Stromal cell of bone marrow (primary cell): ENCODE measurements at regions not wholly inside any gene's neighbourhood (a gene's known extent, or its start where the extent isn't known, plus 50 kb on each side); places are given as distances from the start of the nearest gene placed in this dataset.
"Not testable (repeated sequence)": the region's sequence is repeated elsewhere in the genome, so short reads cannot be mapped to it uniquely, and the experiment has no call there.

Source experiments
- DNase-seq: peaks from one replicate; pipeline ENCODE4 v3.0.0-alpha.2; 2012; ENCODE audit warnings: low read depth

DNA sequence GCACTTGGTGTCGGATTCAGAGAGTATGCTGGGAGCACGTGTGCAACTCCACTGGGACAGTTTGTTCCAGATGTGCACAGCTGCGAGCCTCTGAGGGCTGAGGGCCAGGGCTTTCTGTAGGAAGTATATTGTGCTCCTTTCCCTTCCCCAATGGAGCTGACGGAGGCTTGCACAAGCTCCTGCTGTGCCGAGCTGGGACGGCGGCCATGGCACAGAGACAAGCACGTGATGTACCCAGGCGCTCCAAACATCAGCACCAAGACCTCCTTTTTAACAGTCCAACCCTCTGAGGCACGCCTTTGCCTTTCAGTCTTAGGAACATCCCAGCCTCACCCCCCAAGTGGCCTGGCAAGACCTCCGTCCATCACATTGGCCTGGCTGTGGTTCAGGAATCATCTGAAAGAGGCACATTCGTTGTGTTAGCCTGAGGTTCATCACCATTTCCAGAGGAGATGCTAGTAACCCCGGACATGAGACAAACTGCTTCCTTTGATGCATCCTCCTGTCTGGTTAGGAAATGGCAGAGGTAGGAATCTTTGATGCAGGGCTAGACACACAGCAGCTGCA lies 339.2 kb upstream of the KAZN start:
- no peak for DNase-seq

DNA sequence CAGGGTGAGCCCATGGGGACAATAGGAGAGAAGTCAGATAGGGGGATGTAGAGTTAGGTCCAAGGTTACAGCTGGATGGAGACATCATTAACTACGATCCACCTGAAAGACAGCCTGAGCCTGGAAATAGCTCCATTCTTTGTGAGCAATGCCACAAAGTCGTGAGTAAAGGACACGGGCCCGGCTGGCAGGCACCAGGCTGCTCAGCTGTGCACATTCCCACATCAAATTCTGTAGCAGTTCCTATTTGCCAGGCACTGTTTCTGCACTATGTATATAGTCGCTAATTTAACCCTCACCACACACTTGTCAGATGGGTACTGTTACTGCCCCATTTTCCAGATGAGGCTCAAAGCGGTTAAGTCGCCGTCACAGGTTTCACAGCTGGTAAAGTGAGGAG lies 338.0 kb upstream of the KAZN start:
- DNase-seq = no peak

DNA sequence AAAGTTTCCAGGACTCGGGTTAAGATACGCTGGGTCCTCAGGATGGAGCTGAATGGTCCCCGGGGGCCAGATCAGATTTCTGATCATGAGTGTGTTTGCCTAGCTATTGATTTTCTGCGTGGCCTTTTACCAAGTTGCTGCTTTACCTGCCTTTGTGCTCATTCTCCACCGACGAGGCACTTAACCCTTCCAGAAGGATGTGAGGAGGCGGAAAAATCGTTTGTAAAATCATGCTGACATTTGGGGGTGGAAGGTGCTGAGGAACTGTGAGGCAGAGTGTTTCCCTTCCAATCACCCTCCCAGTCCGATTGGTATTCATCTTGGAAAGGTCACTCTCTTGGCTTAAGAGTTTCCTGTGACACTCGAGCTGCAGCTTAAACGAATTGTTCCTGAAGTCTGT lies 337.1 kb upstream of the KAZN start:
- DNase-seq = no peak

- DNase-seq = no peak
These were observed 335.8 kb upstream of the KAZN start for GRCh38 chr1:14262637-14263036.

- no peak for DNase-seq
These were observed 335.3 kb upstream of the KAZN start for GRCh38 chr1:14263225-14263624.

- DNase-seq = no peak
These were observed 334.8 kb upstream of the KAZN start for GRCh38 chr1:14263671-14264070.

DNA sequence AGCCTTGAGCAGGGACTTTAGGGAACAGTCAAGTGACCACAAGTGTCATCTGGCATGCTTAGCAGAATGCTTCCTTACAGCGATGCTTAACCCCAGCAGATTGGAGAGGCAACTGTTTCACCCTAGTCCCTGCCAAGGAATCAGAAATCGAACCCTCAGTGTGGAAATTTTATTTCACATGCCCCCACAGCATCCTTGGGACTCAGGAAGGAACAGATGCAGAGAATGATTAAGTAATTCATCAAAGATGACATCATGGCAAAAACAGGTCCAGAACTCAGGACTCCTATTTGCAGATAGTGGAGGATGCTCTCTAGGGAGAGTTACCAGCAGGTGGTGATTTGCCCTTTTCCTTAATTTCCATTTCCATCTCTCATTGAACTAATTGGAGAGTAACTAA lies 333.0 kb upstream of the KAZN start:
- DNase-seq = no peak

GRCh38 chr1:14267991-14268390 lies 330.5 kb upstream of the KAZN start:
- DNase-seq = no peak

DNA sequence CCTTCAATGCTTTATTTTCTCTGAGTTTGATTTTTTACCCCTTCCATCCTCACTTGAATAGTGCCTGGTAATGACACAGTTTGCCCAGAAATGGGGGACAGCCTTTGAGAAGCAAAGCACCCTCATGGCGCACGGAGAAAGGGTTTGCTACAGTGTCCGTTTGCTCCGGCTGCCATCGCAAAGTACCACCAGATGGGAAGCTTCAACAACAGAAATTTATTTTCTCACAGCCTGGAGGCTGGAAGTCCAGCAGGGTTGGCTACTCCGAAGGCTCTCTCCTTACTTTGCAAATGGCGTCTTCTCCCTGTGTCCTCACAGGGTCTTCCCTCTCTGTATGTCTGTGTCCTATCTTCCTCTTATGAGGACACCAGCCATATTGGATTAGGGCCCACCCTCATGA lies 327.7 kb upstream of the KAZN start:
- DNase-seq = no peak

DNA sequence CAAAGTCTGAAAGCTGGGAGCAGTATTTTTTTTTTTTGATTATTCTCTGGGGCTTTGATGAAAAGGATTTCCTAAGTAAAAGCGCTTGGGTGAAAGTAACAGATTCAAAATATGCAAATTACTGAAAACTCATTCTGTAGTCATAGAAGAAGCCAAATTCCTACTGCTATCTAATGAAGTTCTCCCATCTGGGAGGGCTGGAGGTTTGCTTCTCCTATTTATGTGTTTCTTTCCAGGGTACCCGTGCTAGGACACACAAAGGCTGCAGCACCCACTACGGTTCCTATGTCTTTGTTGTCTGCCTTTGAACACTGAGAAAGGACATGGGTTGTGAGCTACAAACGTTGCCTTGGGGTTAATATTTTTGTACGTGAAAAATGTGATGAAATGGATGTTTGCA lies 324.7 kb upstream of the KAZN start:
- DNase-seq = no peak

DNA sequence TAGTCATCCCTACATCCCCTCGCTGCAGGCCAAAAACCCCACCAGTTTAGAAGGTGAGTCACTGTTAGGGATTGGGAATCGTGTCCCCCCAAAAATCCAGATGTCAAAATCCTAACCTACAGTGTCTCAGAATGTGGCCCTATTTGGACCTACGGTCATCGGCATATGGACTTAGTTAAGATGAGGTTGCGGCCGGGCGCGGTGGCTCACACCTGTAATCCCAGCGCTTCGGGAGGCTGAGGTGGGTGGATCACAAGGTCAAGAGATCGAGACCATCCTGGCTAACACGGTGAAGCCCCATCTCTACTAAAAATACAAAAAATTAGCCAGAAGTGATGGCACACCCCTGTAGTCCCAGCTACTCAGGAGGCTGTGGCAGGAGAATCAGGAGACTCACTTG lies 318.6 kb upstream of the KAZN start:
- not testable (repeated sequence) for DNase-seq

DNA sequence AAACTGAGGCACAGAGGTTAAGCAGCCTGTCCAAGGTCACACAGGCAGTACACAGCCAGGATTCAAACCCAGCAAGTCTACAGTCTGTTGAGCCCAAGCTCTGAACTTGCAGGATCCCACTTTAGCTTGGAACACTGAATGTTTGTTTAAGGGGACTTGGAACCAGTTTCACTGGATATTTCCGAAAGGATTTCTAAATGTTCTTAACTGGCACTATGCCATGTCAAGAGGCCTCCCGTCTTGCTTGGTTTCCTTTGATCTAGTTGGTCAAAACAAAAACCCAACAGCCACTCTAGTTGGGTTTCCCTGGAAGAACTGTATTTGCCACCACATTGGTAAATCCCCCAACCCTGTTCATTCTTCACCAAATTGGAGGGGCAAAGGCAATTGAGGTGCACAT lies 317.6 kb upstream of the KAZN start:
- DNase-seq = no peak

GRCh38 chr1:14281412-14281811 lies 317.1 kb upstream of the KAZN start:
- no peak for DNase-seq

- DNase-seq = peak; percentile 9
These were observed 315.8 kb upstream of the KAZN start for GRCh38 chr1:14282707-14283106.

DNA sequence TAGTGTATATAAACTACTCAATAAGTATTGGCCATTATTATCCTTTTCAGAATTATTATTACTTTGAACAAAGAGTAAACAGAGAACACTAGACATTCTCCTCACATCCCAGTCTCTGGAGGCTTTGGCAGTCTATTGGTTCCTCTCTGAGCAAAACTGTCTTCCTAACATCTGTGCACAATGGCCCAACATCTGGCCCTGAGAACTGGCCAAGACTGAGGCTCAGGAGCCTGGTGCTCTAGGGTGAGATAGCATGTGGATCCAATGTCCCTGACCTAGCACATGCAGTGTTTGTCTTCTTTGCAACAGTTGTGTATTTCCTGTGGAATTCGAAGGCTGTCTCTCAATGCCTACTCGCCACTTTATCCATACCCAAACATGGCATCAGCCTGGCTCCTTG lies 313.2 kb upstream of the KAZN start:
- no peak for DNase-seq

DNA sequence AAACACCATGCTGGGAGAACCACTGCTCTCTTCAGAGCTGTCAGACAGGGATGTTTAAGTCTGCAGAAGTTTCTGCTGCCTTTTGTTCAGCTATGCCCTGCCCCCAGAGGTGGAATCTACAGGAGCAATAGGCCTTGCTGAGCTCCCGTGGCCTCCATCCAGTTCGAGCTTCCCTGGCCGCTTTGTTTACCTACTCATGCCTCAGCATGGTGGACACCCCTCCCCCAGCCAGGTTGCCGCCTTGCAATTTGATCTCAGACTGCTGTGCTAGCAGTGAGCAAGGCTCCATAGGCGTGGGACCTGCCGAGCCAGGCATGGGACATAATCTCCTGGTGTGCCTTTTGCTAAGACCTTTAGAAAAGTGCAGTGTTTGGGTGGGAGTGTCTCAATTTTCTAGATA lies 307.3 kb upstream of the KAZN start:
- DNase-seq = not testable (repeated sequence)

DNA sequence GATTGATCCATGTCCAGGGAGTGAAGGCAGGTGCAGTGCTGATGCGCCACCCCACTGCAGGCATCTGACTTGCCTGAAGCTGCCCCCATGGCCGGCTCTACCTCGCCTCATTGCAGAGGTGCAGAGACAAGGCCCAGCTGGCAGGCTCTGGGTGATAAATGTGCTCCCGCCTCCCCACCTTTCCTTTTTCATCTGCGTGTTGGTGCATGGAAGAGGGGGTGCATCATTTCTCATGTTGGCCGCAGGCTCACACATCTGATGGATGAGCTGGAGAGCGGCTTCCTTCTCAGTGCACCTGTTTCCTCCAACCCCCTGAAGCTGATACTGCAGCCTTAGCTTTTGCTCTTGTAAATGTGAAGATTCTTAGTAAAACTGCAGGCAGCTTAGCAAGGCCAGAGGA lies 306.0 kb upstream of the KAZN start:
- DNase-seq = no peak

- DNase-seq = no peak
These were observed 304.5 kb upstream of the KAZN start for GRCh38 chr1:14294006-14294405.

DNA sequence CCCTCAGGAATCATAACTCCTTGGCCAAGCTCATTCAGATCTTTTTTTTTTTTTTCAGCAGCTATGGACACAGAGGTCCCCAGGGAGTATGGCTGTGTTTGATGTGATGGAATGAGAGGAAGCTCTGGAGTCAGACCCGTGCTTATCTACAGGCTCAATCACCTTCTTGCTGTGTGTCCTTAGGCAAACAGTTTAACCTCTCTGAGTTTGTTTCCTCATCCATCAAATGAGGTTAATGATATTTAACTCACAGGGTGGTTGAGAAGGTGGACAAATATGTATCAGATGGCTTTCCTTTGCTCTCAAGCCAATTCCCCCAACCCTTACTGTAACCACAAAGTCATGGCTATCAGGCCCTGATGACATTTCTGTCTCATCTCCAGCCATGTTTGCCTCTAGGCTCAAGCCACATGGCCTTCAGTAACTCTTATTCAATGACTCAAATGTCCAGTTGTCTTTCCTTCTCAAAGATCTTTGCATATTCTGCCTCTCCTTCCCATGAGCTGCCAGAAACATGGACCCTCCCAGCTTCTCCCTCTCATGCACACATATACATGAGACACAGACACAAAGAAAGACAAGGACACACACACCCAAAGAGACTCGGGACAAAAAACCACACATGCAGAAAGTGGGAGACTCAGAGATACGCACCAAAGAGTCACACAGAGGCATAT lies 303.5 kb upstream of the KAZN start:
- DNase-seq = no peak

GRCh38 chr1:14296795-14297194 lies 301.7 kb upstream of the KAZN start:
- DNase-seq = no peak

DNA sequence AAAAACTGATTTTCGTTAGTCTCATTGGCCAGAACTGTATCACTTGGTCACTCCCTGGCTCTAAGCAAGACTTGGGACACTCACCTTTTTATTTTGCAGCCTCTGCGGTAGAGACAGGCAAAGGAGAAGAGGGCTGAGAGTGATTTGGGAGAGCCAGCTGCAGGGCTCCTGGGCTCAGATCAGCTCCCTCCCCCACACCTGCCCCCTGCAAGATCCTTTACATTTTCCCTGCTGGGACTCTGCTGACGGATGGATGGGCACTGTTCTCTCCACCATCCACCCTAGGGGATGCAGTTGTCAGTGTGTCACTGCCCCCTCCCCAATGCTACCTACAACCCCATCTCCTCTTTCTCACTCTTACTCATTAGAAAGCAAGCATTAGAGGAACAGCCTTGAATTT lies 301.1 kb upstream of the KAZN start:
- no peak for DNase-seq

- no peak for DNase-seq
These were observed 299.7 kb upstream of the KAZN start for GRCh38 chr1:14298806-14299205.

- no peak for DNase-seq
These were observed 297.3 kb upstream of the KAZN start for GRCh38 chr1:14300991-14301703.

DNA sequence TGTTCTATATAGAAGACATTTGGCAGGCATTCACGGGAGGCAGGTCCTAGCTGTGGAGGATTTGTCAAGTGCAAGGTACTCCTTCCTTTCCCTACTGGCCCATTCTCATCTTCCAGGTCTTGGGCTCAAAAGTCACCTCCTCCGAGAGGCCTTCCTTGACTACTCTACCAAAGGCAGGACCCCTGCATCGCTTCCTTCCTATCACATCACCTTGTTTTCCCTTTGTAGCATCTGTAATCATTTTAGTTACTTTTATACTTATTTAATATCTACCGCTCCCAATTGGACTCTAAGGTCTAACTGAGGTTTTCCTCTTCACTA lies 296.8 kb upstream of the KAZN start:
- no peak for DNase-seq
